H9 (cell line): ENCODE measurements at regions not wholly inside any gene's neighbourhood (a gene's known extent, or its start where the extent isn't known, plus 50 kb on each side); places are given as distances from the start of the nearest gene placed in this dataset.

ENCODE experiments used
- DNase-seq: peaks from one replicate; pipeline ENCODE4 v3.0.0-alpha.2; 2017
- H2AFZ ChIP-seq: one replicate; pipeline ENCODE4 v1.6.1; 2013; ENCODE audit warnings: mild to moderate bottlenecking, low read length, control low read depth, moderate library complexity
- H2AK5ac ChIP-seq: 2 replicates; pipeline ENCODE4 v1.6.1; 2013; ENCODE audit warnings: low read length, control low read depth, mixed read lengths; ENCODE audit not compliant: insufficient read length
- H2BK120ac ChIP-seq: one replicate; pipeline ENCODE4 v1.6.1; 2013; ENCODE audit warnings: low read depth, mild to moderate bottlenecking, low read length, control low read depth, inconsistent platforms; ENCODE audit not compliant: poor library complexity, severe bottlenecking
- H2BK12ac ChIP-seq: 2 replicates; pipeline ENCODE4 v1.6.1; 2013; ENCODE audit warnings: low read length, control low read depth, mixed read lengths, low read depth; ENCODE audit not compliant: insufficient read length
- H2BK15ac ChIP-seq: 2 replicates; pipeline ENCODE4 v1.6.1; 2013; ENCODE audit warnings: low read depth, low read length, control low read depth
- H2BK20ac ChIP-seq: one replicate; pipeline ENCODE4 v1.6.1; 2013; ENCODE audit warnings: low read depth, mild to moderate bottlenecking, low read length, control low read depth, inconsistent platforms; ENCODE audit not compliant: poor library complexity, severe bottlenecking
- H2BK5ac ChIP-seq: 2 replicates; pipeline ENCODE4 v1.6.1; 2013; ENCODE audit warnings: low read length, control low read depth, mixed read lengths; ENCODE audit not compliant: insufficient read length
- H3K14ac ChIP-seq: 2 replicates; pipeline ENCODE4 v1.6.1; 2013; ENCODE audit warnings: low read length, control low read depth; ENCODE audit not compliant: insufficient read depth
- H3K18ac ChIP-seq: 2 replicates; pipeline ENCODE4 v1.6.1; 2013; ENCODE audit warnings: low read depth, mild to moderate bottlenecking, mixed read lengths, low read length, control low read depth; ENCODE audit not compliant: insufficient read length
- H3K23ac ChIP-seq: 2 replicates; pipeline ENCODE4 v1.6.1; 2013; ENCODE audit warnings: low read length, control low read depth, mixed read lengths, low read depth; ENCODE audit not compliant: insufficient read length
- H3K23me2 ChIP-seq: 2 replicates; pipeline ENCODE4 v1.6.1; 2013; ENCODE audit warnings: low read depth, mild to moderate bottlenecking, mixed read lengths, low read length, control low read depth; ENCODE audit not compliant: insufficient read length, poor library complexity, severe bottlenecking
- H3K27ac ChIP-seq: 2 replicates; pipeline ENCODE4 v1.5.1; 2013; ENCODE audit warnings: low read length, control low read depth, mixed read lengths, low read depth; ENCODE audit not compliant: insufficient read length
- H3K27me3 ChIP-seq: 2 replicates; pipeline ENCODE4 v1.6.1; 2013; ENCODE audit warnings: low read length, control low read depth, inconsistent platforms; ENCODE audit not compliant: insufficient read depth
- H3K4ac ChIP-seq: 2 replicates; pipeline ENCODE4 v1.6.1; 2013; ENCODE audit warnings: low read depth, mild to moderate bottlenecking, control low read depth, inconsistent platforms, low read length, moderate library complexity
- H3K4me1 ChIP-seq: 2 replicates; pipeline ENCODE4 v1.6.1; 2013; ENCODE audit warnings: low read length, control low read depth, inconsistent platforms; ENCODE audit not compliant: insufficient read depth
- H3K4me2 ChIP-seq: 2 replicates; pipeline ENCODE4 v1.6.1; 2013; ENCODE audit warnings: low read length, control low read depth, mixed read lengths; ENCODE audit not compliant: insufficient read length, insufficient read depth
- H3K56ac ChIP-seq: 2 replicates; pipeline ENCODE4 v1.6.1; 2013; ENCODE audit warnings: low read depth, mild to moderate bottlenecking, mixed read lengths, low read length, control low read depth; ENCODE audit not compliant: insufficient read length
- H3K79me1 ChIP-seq: 2 replicates; pipeline ENCODE4 v1.6.1; 2013; ENCODE audit warnings: low read depth, mild to moderate bottlenecking, moderate library complexity, low read length, control low read depth, inconsistent platforms; ENCODE audit not compliant: insufficient read depth, poor library complexity, severe bottlenecking
- H3K79me2 ChIP-seq: 2 replicates; pipeline ENCODE4 v1.6.1; 2013; ENCODE audit warnings: low read length, control low read depth, inconsistent platforms; ENCODE audit not compliant: insufficient read depth
- H3K9ac ChIP-seq: 2 replicates; pipeline ENCODE4 v1.6.1; 2013; ENCODE audit warnings: low read length, control low read depth, mixed read lengths; ENCODE audit not compliant: insufficient read length; ENCODE audit errors: extremely low read depth
- H3K9me3 ChIP-seq: one replicate; pipeline ENCODE4 v1.6.1; 2013; ENCODE audit warnings: low read depth, low read length, inconsistent platforms; ENCODE audit not compliant: control insufficient read depth
- H3T11ph ChIP-seq: one replicate; pipeline ENCODE4 v1.6.1; 2013; ENCODE audit warnings: mild to moderate bottlenecking, low read length, control low read depth, inconsistent platforms
- H4K20me1 ChIP-seq: one replicate; pipeline ENCODE4 v1.6.1; 2013; ENCODE audit not compliant: control insufficient read depth, insufficient read length, insufficient read depth
- H4K5ac ChIP-seq: 2 replicates; pipeline ENCODE4 v1.6.1; 2013; ENCODE audit warnings: low read depth, mild to moderate bottlenecking, mixed read lengths, low read length, control low read depth; ENCODE audit not compliant: insufficient read length
- H4K8ac ChIP-seq: replicated peaks from 2 replicates; pipeline ENCODE4 v1.6.1; 2013; ENCODE audit warnings: low read length, control low read depth, mixed read lengths, low read depth; ENCODE audit not compliant: insufficient read length
- H4K91ac ChIP-seq: 2 replicates; pipeline ENCODE4 v1.6.1; 2013; ENCODE audit warnings: low read depth, mild to moderate bottlenecking, moderate library complexity, mixed read lengths, low read length, control low read depth; ENCODE audit not compliant: insufficient read length
- H3K27ac Mint-ChIP-seq, 3 experiments: 2 replicates in 2 of 3; 3 replicates in 1 of 3; pipeline ENCODE4 v1.8.0; 2020 to 2021; ENCODE audit warnings: mixed read lengths in 3 of 3, mild to moderate bottlenecking in 1 of 3, moderate library complexity in 1 of 3
- H3K27me3 Mint-ChIP-seq: 2 replicates; pipeline ENCODE4 v1.8.0; 2021; ENCODE audit warnings: low read depth, mild to moderate bottlenecking, moderate library complexity, mixed read lengths
- H3K36me3 Mint-ChIP-seq, 3 experiments: 2 replicates in 2 of 3; 3 replicates in 1 of 3; pipeline ENCODE4 v1.8.0; 2020 to 2021; ENCODE audit warnings: low read depth in 3 of 3, mixed read lengths in 3 of 3; ENCODE audit not compliant: insufficient read depth in 1 of 3
- H3K4me1 Mint-ChIP-seq, 2 experiments: 2 replicates each; pipeline ENCODE4 v1.8.0; 2020; ENCODE audit warnings: mixed read lengths in 2 of 2
- H3K4me3 Mint-ChIP-seq, 2 experiments: 2 replicates in 1 of 2; 3 replicates in 1 of 2; pipeline ENCODE4 v1.8.0; 2020 to 2021; ENCODE audit warnings: mild to moderate bottlenecking in 2 of 2, mixed read lengths in 2 of 2, moderate library complexity in 1 of 2
- H3K9me3 Mint-ChIP-seq, 2 experiments: 2 replicates in 1 of 2; 3 replicates in 1 of 2; pipeline ENCODE4 v1.8.0; 2020; ENCODE audit warnings: mild to moderate bottlenecking in 2 of 2, mixed read lengths in 2 of 2, moderate library complexity in 1 of 2
- WGBS: extraction: QIAGEN DNeasy Blood & Tissue Kit; methylation state at CpG from one replicate; pipeline ENCODE4 v1.1.7; 2013; ENCODE audit warnings: missing lambda C conversion rate, low lambda C conversion rate, mixed read lengths; ENCODE audit not compliant: insufficient read length; ENCODE audit errors: extremely low coverage; 5-methylcytosine and 5-hydroxymethylcytosine counted together
- TF ChIP-seq, protein P1 (sequence below): fragments of 200-600 bp; sonication (generic); conservative IDR thresholded peaks from 3 replicates; pipeline ENCODE4 v1.8.0; 2021; ENCODE audit warnings: antibody characterized with exemption, mild to moderate bottlenecking

DNA sequence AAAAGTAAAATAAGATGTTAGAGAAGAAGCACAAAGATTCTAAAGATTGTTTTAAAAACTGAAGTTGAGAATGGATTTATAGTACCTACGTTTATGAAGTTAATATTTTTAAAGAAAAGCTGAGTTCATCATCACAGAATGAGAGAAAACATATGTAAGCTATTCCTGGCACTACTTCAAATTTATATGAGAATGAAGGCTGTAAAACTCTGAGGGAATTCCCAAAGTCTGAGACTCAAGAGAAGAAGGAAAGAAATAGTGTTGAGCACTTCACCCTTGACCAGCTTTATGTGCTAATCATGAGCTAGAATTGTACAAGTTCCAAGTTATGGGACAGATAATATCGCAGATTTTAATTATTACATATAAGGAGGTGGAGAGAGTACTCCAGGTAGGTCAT lies 323.7 kb upstream of the GNAI1 start:
- Histone ChIP-seq H3K18ac (no peak overlapping the region), H2AK5ac (no peak overlapping the region), H2BK12ac (no peak overlapping the region), H2BK120ac (no peak overlapping the region), H4K20me1 (no peaks in the 10 kb centered on the region), H3K23me2 (no peaks in the 10 kb centered on the region), H4K91ac (no peak overlapping the region), H3K23ac (no peak overlapping the region), H3K4ac (no peak overlapping the region), H2BK15ac (no peak overlapping the region), H3K4me1 (no peaks in the 10 kb centered on the region), H2AFZ (no peak overlapping the region), H2BK20ac (no peak overlapping the region), H3K79me2 (no peaks in the 10 kb centered on the region), H3K4me2 (no peak overlapping the region), H3K79me1 (no peaks in the 10 kb centered on the region), H4K8ac (no peak overlapping the region), H4K5ac (no peak overlapping the region), H3K14ac (no peak overlapping the region), H3K27ac (no peak overlapping the region), H3K9ac (no peak overlapping the region), H3K27me3 (no peaks in the 10 kb centered on the region), H3K56ac (no peak overlapping the region), H2BK5ac (no peak overlapping the region), H3T11ph (no peak overlapping the region), H3K9me3 (no peaks in the 10 kb centered on the region)
- TF ChIP-seq, protein P1, sequence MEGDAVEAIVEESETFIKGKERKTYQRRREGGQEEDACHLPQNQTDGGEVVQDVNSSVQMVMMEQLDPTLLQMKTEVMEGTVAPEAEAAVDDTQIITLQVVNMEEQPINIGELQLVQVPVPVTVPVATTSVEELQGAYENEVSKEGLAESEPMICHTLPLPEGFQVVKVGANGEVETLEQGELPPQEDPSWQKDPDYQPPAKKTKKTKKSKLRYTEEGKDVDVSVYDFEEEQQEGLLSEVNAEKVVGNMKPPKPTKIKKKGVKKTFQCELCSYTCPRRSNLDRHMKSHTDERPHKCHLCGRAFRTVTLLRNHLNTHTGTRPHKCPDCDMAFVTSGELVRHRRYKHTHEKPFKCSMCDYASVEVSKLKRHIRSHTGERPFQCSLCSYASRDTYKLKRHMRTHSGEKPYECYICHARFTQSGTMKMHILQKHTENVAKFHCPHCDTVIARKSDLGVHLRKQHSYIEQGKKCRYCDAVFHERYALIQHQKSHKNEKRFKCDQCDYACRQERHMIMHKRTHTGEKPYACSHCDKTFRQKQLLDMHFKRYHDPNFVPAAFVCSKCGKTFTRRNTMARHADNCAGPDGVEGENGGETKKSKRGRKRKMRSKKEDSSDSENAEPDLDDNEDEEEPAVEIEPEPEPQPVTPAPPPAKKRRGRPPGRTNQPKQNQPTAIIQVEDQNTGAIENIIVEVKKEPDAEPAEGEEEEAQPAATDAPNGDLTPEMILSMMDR = no peak
- Mint-ChIP-seq H3K36me3 (no peaks in the 10 kb centered on the region), H3K4me1 (peaks cover 3% of the 10 kb centered on the region in 2 experiments; a peak in 1 of 4 replicates), H3K9me3 (no peaks in the 10 kb centered on the region), H3K27ac (no peak overlapping the region), H3K4me3 (no peak overlapping the region), H3K27me3 (no peaks in the 10 kb centered on the region; the same call in 1 of the 2 replicates)
- WGBS = no CpG with 5 or more reads among the region's 2 CpGs
- no peak for DNase-seq
